ENCODE measurements at regions not wholly inside any gene's neighbourhood (a gene's known extent, or its start where the extent isn't known, plus 50 kb on each side); places are given as distances from the start of the nearest gene placed in this dataset.

DNA sequence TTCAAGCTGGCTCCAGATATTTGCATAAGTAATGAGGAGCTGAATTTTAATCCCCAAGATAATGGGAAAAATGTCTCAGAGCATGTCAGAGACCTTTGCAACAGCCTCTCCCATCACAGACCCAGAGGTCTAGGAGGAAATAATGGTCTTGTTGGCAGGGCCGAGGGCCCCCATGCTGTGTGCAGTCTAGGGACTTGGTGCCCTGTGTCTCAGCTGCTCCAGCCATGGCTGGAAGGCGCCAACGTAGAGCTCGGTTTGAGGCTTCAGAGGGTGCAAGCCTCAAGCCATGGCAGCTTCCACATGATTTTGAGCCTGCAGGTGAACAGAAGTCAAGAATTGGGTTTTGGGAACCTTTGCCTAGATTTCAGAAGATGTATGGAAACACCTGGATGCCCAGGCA lies 134.7 kb downstream of the LYPLAL1 start (continued):
- TF ChIP-seq, protein P1, sequence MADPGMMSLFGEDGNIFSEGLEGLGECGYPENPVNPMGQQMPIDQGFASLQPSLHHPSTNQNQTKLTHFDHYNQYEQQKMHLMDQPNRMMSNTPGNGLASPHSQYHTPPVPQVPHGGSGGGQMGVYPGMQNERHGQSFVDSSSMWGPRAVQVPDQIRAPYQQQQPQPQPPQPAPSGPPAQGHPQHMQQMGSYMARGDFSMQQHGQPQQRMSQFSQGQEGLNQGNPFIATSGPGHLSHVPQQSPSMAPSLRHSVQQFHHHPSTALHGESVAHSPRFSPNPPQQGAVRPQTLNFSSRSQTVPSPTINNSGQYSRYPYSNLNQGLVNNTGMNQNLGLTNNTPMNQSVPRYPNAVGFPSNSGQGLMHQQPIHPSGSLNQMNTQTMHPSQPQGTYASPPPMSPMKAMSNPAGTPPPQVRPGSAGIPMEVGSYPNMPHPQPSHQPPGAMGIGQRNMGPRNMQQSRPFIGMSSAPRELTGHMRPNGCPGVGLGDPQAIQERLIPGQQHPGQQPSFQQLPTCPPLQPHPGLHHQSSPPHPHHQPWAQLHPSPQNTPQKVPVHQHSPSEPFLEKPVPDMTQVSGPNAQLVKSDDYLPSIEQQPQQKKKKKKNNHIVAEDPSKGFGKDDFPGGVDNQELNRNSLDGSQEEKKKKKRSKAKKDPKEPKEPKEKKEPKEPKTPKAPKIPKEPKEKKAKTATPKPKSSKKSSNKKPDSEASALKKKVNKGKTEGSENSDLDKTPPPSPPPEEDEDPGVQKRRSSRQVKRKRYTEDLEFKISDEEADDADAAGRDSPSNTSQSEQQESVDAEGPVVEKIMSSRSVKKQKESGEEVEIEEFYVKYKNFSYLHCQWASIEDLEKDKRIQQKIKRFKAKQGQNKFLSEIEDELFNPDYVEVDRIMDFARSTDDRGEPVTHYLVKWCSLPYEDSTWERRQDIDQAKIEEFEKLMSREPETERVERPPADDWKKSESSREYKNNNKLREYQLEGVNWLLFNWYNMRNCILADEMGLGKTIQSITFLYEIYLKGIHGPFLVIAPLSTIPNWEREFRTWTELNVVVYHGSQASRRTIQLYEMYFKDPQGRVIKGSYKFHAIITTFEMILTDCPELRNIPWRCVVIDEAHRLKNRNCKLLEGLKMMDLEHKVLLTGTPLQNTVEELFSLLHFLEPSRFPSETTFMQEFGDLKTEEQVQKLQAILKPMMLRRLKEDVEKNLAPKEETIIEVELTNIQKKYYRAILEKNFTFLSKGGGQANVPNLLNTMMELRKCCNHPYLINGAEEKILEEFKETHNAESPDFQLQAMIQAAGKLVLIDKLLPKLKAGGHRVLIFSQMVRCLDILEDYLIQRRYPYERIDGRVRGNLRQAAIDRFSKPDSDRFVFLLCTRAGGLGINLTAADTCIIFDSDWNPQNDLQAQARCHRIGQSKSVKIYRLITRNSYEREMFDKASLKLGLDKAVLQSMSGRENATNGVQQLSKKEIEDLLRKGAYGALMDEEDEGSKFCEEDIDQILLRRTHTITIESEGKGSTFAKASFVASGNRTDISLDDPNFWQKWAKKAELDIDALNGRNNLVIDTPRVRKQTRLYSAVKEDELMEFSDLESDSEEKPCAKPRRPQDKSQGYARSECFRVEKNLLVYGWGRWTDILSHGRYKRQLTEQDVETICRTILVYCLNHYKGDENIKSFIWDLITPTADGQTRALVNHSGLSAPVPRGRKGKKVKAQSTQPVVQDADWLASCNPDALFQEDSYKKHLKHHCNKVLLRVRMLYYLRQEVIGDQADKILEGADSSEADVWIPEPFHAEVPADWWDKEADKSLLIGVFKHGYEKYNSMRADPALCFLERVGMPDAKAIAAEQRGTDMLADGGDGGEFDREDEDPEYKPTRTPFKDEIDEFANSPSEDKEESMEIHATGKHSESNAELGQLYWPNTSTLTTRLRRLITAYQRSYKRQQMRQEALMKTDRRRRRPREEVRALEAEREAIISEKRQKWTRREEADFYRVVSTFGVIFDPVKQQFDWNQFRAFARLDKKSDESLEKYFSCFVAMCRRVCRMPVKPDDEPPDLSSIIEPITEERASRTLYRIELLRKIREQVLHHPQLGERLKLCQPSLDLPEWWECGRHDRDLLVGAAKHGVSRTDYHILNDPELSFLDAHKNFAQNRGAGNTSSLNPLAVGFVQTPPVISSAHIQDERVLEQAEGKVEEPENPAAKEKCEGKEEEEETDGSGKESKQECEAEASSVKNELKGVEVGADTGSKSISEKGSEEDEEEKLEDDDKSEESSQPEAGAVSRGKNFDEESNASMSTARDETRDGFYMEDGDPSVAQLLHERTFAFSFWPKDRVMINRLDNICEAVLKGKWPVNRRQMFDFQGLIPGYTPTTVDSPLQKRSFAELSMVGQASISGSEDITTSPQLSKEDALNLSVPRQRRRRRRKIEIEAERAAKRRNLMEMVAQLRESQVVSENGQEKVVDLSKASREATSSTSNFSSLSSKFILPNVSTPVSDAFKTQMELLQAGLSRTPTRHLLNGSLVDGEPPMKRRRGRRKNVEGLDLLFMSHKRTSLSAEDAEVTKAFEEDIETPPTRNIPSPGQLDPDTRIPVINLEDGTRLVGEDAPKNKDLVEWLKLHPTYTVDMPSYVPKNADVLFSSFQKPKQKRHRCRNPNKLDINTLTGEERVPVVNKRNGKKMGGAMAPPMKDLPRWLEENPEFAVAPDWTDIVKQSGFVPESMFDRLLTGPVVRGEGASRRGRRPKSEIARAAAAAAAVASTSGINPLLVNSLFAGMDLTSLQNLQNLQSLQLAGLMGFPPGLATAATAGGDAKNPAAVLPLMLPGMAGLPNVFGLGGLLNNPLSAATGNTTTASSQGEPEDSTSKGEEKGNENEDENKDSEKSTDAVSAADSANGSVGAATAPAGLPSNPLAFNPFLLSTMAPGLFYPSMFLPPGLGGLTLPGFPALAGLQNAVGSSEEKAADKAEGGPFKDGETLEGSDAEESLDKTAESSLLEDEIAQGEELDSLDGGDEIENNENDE (IDR thresholded peaks at IDR 0.05; ENCODE audit: insufficient replicate concordance, low read length) = no peak
- TF ChIP-seq GTF2F1 (IDR thresholded peaks at IDR 0.05; ENCODE audit: borderline replicate concordance, low read depth, low read length) (no peak), POU5F1 (IDR thresholded peaks at IDR 0.05; ENCODE audit: low read depth, low read length) (no peak), GABPA (IDR thresholded peaks at IDR 0.05; ENCODE audit: borderline replicate concordance, insufficient read depth, low read length) (no peak), CREB1 (IDR thresholded peaks at IDR 0.05) (no peak), EP300 (IDR thresholded peaks at IDR 0.05; ENCODE audit: borderline replicate concordance in 1 of 2, low read depth in 2 of 2, low read length in 2 of 2) (no peak), JUN (IDR thresholded peaks at IDR 0.05; ENCODE audit: low read depth, low read length) (no peak), CEBPB (IDR thresholded peaks at IDR 0.05; ENCODE audit: low read depth, low read length) (no peak), TBP (IDR thresholded peaks at IDR 0.05; ENCODE audit: low read depth, low read length) (no peak), SIN3A (conservative IDR thresholded peaks at IDR 0.05 in 1 of 2, IDR thresholded peaks at IDR 0.05 in 1 of 2; ENCODE audit: low read depth in 1 of 2, low read length in 2 of 2) (no peak)
- TF ChIP-seq, protein P2, sequence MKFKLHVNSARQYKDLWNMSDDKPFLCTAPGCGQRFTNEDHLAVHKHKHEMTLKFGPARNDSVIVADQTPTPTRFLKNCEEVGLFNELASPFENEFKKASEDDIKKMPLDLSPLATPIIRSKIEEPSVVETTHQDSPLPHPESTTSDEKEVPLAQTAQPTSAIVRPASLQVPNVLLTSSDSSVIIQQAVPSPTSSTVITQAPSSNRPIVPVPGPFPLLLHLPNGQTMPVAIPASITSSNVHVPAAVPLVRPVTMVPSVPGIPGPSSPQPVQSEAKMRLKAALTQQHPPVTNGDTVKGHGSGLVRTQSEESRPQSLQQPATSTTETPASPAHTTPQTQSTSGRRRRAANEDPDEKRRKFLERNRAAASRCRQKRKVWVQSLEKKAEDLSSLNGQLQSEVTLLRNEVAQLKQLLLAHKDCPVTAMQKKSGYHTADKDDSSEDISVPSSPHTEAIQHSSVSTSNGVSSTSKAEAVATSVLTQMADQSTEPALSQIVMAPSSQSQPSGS (IDR thresholded peaks at IDR 0.05; ENCODE audit: low read length) = no peak
